H9 (cell line): ENCODE measurements at regions not wholly inside any gene's neighbourhood (a gene's known extent, or its start where the extent isn't known, plus 50 kb on each side); places are given as distances from the start of the nearest gene placed in this dataset.

Source experiments
- DNase-seq: peaks from one replicate; pipeline ENCODE4 v3.0.0-alpha.2; 2017
- H2AFZ ChIP-seq: one replicate; pipeline ENCODE4 v1.6.1; 2013; ENCODE audit warnings: mild to moderate bottlenecking, low read length, control low read depth, moderate library complexity
- H2AK5ac ChIP-seq: 2 replicates; pipeline ENCODE4 v1.6.1; 2013; ENCODE audit warnings: low read length, control low read depth, mixed read lengths; ENCODE audit not compliant: insufficient read length
- H2BK120ac ChIP-seq: one replicate; pipeline ENCODE4 v1.6.1; 2013; ENCODE audit warnings: low read depth, mild to moderate bottlenecking, low read length, control low read depth, inconsistent platforms; ENCODE audit not compliant: poor library complexity, severe bottlenecking
- H2BK12ac ChIP-seq: 2 replicates; pipeline ENCODE4 v1.6.1; 2013; ENCODE audit warnings: low read length, control low read depth, mixed read lengths, low read depth; ENCODE audit not compliant: insufficient read length
- H2BK15ac ChIP-seq: 2 replicates; pipeline ENCODE4 v1.6.1; 2013; ENCODE audit warnings: low read depth, low read length, control low read depth
- H2BK20ac ChIP-seq: one replicate; pipeline ENCODE4 v1.6.1; 2013; ENCODE audit warnings: low read depth, mild to moderate bottlenecking, low read length, control low read depth, inconsistent platforms; ENCODE audit not compliant: poor library complexity, severe bottlenecking
- H2BK5ac ChIP-seq: 2 replicates; pipeline ENCODE4 v1.6.1; 2013; ENCODE audit warnings: low read length, control low read depth, mixed read lengths; ENCODE audit not compliant: insufficient read length
- H3K14ac ChIP-seq: 2 replicates; pipeline ENCODE4 v1.6.1; 2013; ENCODE audit warnings: low read length, control low read depth; ENCODE audit not compliant: insufficient read depth
- H3K18ac ChIP-seq: 2 replicates; pipeline ENCODE4 v1.6.1; 2013; ENCODE audit warnings: low read depth, mild to moderate bottlenecking, mixed read lengths, low read length, control low read depth; ENCODE audit not compliant: insufficient read length
- H3K23ac ChIP-seq: 2 replicates; pipeline ENCODE4 v1.6.1; 2013; ENCODE audit warnings: low read length, control low read depth, mixed read lengths, low read depth; ENCODE audit not compliant: insufficient read length
- H3K23me2 ChIP-seq: 2 replicates; pipeline ENCODE4 v1.6.1; 2013; ENCODE audit warnings: low read depth, mild to moderate bottlenecking, mixed read lengths, low read length, control low read depth; ENCODE audit not compliant: insufficient read length, poor library complexity, severe bottlenecking
- H3K27ac ChIP-seq: 2 replicates; pipeline ENCODE4 v1.5.1; 2013; ENCODE audit warnings: low read length, control low read depth, mixed read lengths, low read depth; ENCODE audit not compliant: insufficient read length
- H3K27me3 ChIP-seq: 2 replicates; pipeline ENCODE4 v1.6.1; 2013; ENCODE audit warnings: low read length, control low read depth, inconsistent platforms; ENCODE audit not compliant: insufficient read depth
- H3K4ac ChIP-seq: 2 replicates; pipeline ENCODE4 v1.6.1; 2013; ENCODE audit warnings: low read depth, mild to moderate bottlenecking, control low read depth, inconsistent platforms, low read length, moderate library complexity
- H3K4me1 ChIP-seq: 2 replicates; pipeline ENCODE4 v1.6.1; 2013; ENCODE audit warnings: low read length, control low read depth, inconsistent platforms; ENCODE audit not compliant: insufficient read depth
- H3K4me2 ChIP-seq: 2 replicates; pipeline ENCODE4 v1.6.1; 2013; ENCODE audit warnings: low read length, control low read depth, mixed read lengths; ENCODE audit not compliant: insufficient read length, insufficient read depth
- H3K56ac ChIP-seq: 2 replicates; pipeline ENCODE4 v1.6.1; 2013; ENCODE audit warnings: low read depth, mild to moderate bottlenecking, mixed read lengths, low read length, control low read depth; ENCODE audit not compliant: insufficient read length
- H3K79me1 ChIP-seq: 2 replicates; pipeline ENCODE4 v1.6.1; 2013; ENCODE audit warnings: low read depth, mild to moderate bottlenecking, moderate library complexity, low read length, control low read depth, inconsistent platforms; ENCODE audit not compliant: insufficient read depth, poor library complexity, severe bottlenecking
- H3K79me2 ChIP-seq: 2 replicates; pipeline ENCODE4 v1.6.1; 2013; ENCODE audit warnings: low read length, control low read depth, inconsistent platforms; ENCODE audit not compliant: insufficient read depth
- H3K9ac ChIP-seq: 2 replicates; pipeline ENCODE4 v1.6.1; 2013; ENCODE audit warnings: low read length, control low read depth, mixed read lengths; ENCODE audit not compliant: insufficient read length; ENCODE audit errors: extremely low read depth
- H3K9me3 ChIP-seq: one replicate; pipeline ENCODE4 v1.6.1; 2013; ENCODE audit warnings: low read depth, low read length, inconsistent platforms; ENCODE audit not compliant: control insufficient read depth
- H3T11ph ChIP-seq: one replicate; pipeline ENCODE4 v1.6.1; 2013; ENCODE audit warnings: mild to moderate bottlenecking, low read length, control low read depth, inconsistent platforms
- H4K20me1 ChIP-seq: one replicate; pipeline ENCODE4 v1.6.1; 2013; ENCODE audit not compliant: control insufficient read depth, insufficient read length, insufficient read depth
- H4K5ac ChIP-seq: 2 replicates; pipeline ENCODE4 v1.6.1; 2013; ENCODE audit warnings: low read depth, mild to moderate bottlenecking, mixed read lengths, low read length, control low read depth; ENCODE audit not compliant: insufficient read length
- H4K8ac ChIP-seq: replicated peaks from 2 replicates; pipeline ENCODE4 v1.6.1; 2013; ENCODE audit warnings: low read length, control low read depth, mixed read lengths, low read depth; ENCODE audit not compliant: insufficient read length
- H4K91ac ChIP-seq: 2 replicates; pipeline ENCODE4 v1.6.1; 2013; ENCODE audit warnings: low read depth, mild to moderate bottlenecking, moderate library complexity, mixed read lengths, low read length, control low read depth; ENCODE audit not compliant: insufficient read length
- H3K27ac Mint-ChIP-seq, 3 experiments: 2 replicates in 2 of 3; 3 replicates in 1 of 3; pipeline ENCODE4 v1.8.0; 2020 to 2021; ENCODE audit warnings: mixed read lengths in 3 of 3, mild to moderate bottlenecking in 1 of 3, moderate library complexity in 1 of 3
- H3K27me3 Mint-ChIP-seq: 2 replicates; pipeline ENCODE4 v1.8.0; 2021; ENCODE audit warnings: low read depth, mild to moderate bottlenecking, moderate library complexity, mixed read lengths
- H3K36me3 Mint-ChIP-seq, 3 experiments: 2 replicates in 2 of 3; 3 replicates in 1 of 3; pipeline ENCODE4 v1.8.0; 2020 to 2021; ENCODE audit warnings: low read depth in 3 of 3, mixed read lengths in 3 of 3; ENCODE audit not compliant: insufficient read depth in 1 of 3
- H3K4me1 Mint-ChIP-seq, 2 experiments: 2 replicates each; pipeline ENCODE4 v1.8.0; 2020; ENCODE audit warnings: mixed read lengths in 2 of 2
- H3K4me3 Mint-ChIP-seq, 2 experiments: 2 replicates in 1 of 2; 3 replicates in 1 of 2; pipeline ENCODE4 v1.8.0; 2020 to 2021; ENCODE audit warnings: mild to moderate bottlenecking in 2 of 2, mixed read lengths in 2 of 2, moderate library complexity in 1 of 2
- H3K9me3 Mint-ChIP-seq, 2 experiments: 2 replicates in 1 of 2; 3 replicates in 1 of 2; pipeline ENCODE4 v1.8.0; 2020; ENCODE audit warnings: mild to moderate bottlenecking in 2 of 2, mixed read lengths in 2 of 2, moderate library complexity in 1 of 2
- CTCF ChIP-seq: fragments of 200-600 bp; sonication (generic); conservative IDR thresholded peaks from 3 replicates; pipeline ENCODE4 v1.8.0; 2021; ENCODE audit warnings: antibody characterized with exemption, mild to moderate bottlenecking
- WGBS: extraction: QIAGEN DNeasy Blood & Tissue Kit; methylation state at CpG from one replicate; pipeline ENCODE4 v1.1.7; 2013; ENCODE audit warnings: missing lambda C conversion rate, low lambda C conversion rate, mixed read lengths; ENCODE audit not compliant: insufficient read length; ENCODE audit errors: extremely low coverage; 5-methylcytosine and 5-hydroxymethylcytosine counted together

DNA sequence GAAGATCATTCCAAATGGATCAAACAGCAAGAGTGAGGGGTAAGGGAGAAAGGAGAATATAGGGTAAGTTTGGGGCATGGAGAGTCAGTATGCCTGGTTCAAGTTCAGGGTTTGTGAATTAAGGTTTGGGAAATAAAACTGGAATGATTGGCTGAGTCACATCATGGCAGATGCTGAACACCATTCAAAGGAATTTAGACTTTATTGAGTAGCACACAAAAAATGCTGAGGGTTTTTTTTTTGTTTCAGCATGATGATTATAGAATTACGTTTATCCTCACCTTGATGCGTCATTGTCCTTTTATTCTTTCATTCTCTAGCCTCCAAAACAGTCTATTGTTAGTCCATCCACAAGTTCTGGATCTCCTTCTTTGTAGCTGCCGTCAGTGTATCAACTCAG is 220.0 kb upstream of the UMPS start:
- Histone ChIP-seq H3K27me3 (no peaks in the 10 kb centered on the region), H2BK120ac (no peak overlapping the region), H4K91ac (no peak overlapping the region), H3K14ac (no peak overlapping the region), H3K79me1 (no peaks in the 10 kb centered on the region), H3T11ph (no peak overlapping the region), H4K5ac (no peak overlapping the region), H2BK5ac (no peak overlapping the region), H4K20me1 (no peaks in the 10 kb centered on the region), H3K23me2 (no peaks in the 10 kb centered on the region), H3K4ac (no peak overlapping the region), H2AK5ac (no peak overlapping the region), H2AFZ (no peak overlapping the region), H3K56ac (no peak overlapping the region), H2BK15ac (no peak overlapping the region), H3K27ac (no peak overlapping the region), H3K9me3 (no peaks in the 10 kb centered on the region), H2BK12ac (no peak overlapping the region), H3K4me1 (no peaks in the 10 kb centered on the region; the same call in 1 of the 2 replicates), H3K18ac (no peak overlapping the region), H2BK20ac (no peak overlapping the region), H3K23ac (no peak overlapping the region), H3K9ac (no peak overlapping the region), H3K4me2 (no peak overlapping the region), H4K8ac (no peak overlapping the region), H3K79me2 (no peaks in the 10 kb centered on the region)
- H3K36me3 Mint-ChIP-seq, result no peaks in the 10 kb centered on the region
- no CpG with 5 or more reads among the region's 3 CpGs for WGBS
- DNase-seq, result no peak
- no peak for TF ChIP-seq CTCF
- H3K9me3 Mint-ChIP-seq, result no peaks in the 10 kb centered on the region
- H3K27me3 Mint-ChIP-seq, result no peaks in the 10 kb centered on the region; the same call in 1 of the 2 replicates
- no peak overlapping the region for H3K4me3 Mint-ChIP-seq
- H3K27ac Mint-ChIP-seq, result no peak overlapping the region
- peaks cover 10 to 15% of the 10 kb centered on the region in 2 experiments for H3K4me1 Mint-ChIP-seq
